OCI-LY1 (cell line): ENCODE measurements at regions not wholly inside any gene's neighbourhood (a gene's known extent, or its start where the extent isn't known, plus 50 kb on each side); places are given as distances from the start of the nearest gene placed in this dataset.

Source experiments
- EZH2 ChIP-seq: fragments of 200-600 bp; sonication (generic), shearing (Covaris generic); IDR thresholded peaks from 2 replicates; pipeline ENCODE4 v1.8.0; 2017; ENCODE audit warnings: borderline replicate concordance, mixed run types, mild to moderate bottlenecking, antibody characterized with exemption, low read length, moderate library complexity, mixed read lengths
- TF ChIP-seq, protein P1 (sequence below): fragments of 200-600 bp; sonication (generic), shearing (Covaris generic); IDR thresholded peaks from 2 replicates; pipeline ENCODE4 v1.5.1; 2017; ENCODE audit warnings: mild to moderate bottlenecking, antibody characterized with exemption, low read length, moderate library complexity, mixed read lengths

DNA sequence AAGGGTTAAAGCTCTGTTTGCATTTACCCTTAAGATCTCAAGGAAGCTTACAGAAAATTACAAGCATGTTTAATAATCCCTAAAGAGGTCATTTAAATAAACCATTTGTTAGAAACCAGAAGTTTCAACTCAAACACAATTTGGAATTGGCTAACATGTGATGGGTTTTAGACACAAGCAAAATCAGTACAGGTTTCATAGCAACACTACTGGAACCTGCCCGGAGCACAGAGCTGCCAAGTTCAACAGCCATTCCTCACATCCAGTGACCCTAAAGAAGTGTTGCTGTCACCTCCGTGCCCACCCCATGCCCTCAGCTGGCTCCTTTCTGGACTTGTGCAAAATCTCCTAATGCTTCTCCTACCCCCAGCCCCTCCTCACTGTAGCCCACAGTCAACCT, 338.8 kb upstream of the AUTS2 start:
- TF ChIP-seq, protein P1, sequence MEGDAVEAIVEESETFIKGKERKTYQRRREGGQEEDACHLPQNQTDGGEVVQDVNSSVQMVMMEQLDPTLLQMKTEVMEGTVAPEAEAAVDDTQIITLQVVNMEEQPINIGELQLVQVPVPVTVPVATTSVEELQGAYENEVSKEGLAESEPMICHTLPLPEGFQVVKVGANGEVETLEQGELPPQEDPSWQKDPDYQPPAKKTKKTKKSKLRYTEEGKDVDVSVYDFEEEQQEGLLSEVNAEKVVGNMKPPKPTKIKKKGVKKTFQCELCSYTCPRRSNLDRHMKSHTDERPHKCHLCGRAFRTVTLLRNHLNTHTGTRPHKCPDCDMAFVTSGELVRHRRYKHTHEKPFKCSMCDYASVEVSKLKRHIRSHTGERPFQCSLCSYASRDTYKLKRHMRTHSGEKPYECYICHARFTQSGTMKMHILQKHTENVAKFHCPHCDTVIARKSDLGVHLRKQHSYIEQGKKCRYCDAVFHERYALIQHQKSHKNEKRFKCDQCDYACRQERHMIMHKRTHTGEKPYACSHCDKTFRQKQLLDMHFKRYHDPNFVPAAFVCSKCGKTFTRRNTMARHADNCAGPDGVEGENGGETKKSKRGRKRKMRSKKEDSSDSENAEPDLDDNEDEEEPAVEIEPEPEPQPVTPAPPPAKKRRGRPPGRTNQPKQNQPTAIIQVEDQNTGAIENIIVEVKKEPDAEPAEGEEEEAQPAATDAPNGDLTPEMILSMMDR, result no peak
- TF ChIP-seq EZH2, result no peak
